GM06990 (cell line): ENCODE measurements at regions not wholly inside any gene's neighbourhood (a gene's known extent, or its start where the extent isn't known, plus 50 kb on each side); places are given as distances from the start of the nearest gene placed in this dataset.

Source experiments
- DNase-seq: peaks from one replicate; pipeline ENCODE4 v3.0.0-alpha.2; 2011; ENCODE audit not compliant: insufficient read length; ENCODE audit errors: extremely low read depth
- H3K27me3 ChIP-seq: replicated peaks from 2 replicates; pipeline ENCODE4 v1.6.0; 2011; ENCODE audit warnings: low read length; ENCODE audit not compliant: control insufficient read depth, insufficient read depth
- H3K36me3 ChIP-seq: 2 replicates; pipeline ENCODE4 v1.5.1; 2011; ENCODE audit warnings: low read length; ENCODE audit not compliant: control insufficient read depth, insufficient read depth
- H3K4me3 ChIP-seq: replicated peaks from 2 replicates; pipeline ENCODE4 v1.5.1; 2011; ENCODE audit warnings: low read depth, mild to moderate bottlenecking, control low read depth, low read length
- CTCF ChIP-seq: IDR thresholded peaks from 2 replicates; pipeline ENCODE4 v1.5.1; 2011; ENCODE audit warnings: low read length, control low read depth, mild to moderate bottlenecking, inconsistent platforms; ENCODE audit not compliant: insufficient read depth, poor library complexity, severe bottlenecking

- TF ChIP-seq CTCF, result no peak
- no peak overlapping the region for H3K4me3 ChIP-seq
- H3K36me3 ChIP-seq, result no peaks in the 10 kb centered on the region
- H3K27me3 ChIP-seq, result no peaks in the 10 kb centered on the region; the same call in 1 of the 2 replicates
- no peak for DNase-seq
Observed at GRCh38 chr7:26587536-26587935, 276.9 kb downstream of the SKAP2 start.

GRCh38 chr7:26588511-26588910, 275.9 kb downstream of the SKAP2 start:
- no peak for TF ChIP-seq CTCF
- peaks cover 2% of the 10 kb centered on the region for H3K27me3 ChIP-seq
- H3K4me3 ChIP-seq, result no peak overlapping the region
- H3K36me3 ChIP-seq, result no peaks in the 10 kb centered on the region
- no peak for DNase-seq

GRCh38 chr7:26590709-26591108, 273.7 kb downstream of the SKAP2 start:
- no peak for TF ChIP-seq CTCF
- Histone ChIP-seq H3K36me3 (no peaks in the 10 kb centered on the region), H3K27me3 (peaks cover 4% of the 10 kb centered on the region), H3K4me3 (no peak overlapping the region)
- no peak for DNase-seq

- no peak overlapping the region for H3K4me3 ChIP-seq
- H3K27me3 ChIP-seq, result peaks cover 4% of the 10 kb centered on the region
- no peak for TF ChIP-seq CTCF
- no peak for DNase-seq
- no peaks in the 10 kb centered on the region for H3K36me3 ChIP-seq
Observed at GRCh38 chr7:26592011-26592410, 272.4 kb downstream of the SKAP2 start.

- no peak overlapping the region for H3K4me3 ChIP-seq
- no peak for DNase-seq
- no peaks in the 10 kb centered on the region for H3K36me3 ChIP-seq
- peaks cover 4% of the 10 kb centered on the region for H3K27me3 ChIP-seq
- no peak for TF ChIP-seq CTCF
Observed at GRCh38 chr7:26593393-26593792, 271.0 kb downstream of the SKAP2 start.

GRCh38 chr7:26593896-26594295, 270.5 kb downstream of the SKAP2 start:
- Histone ChIP-seq H3K36me3 (no peaks in the 10 kb centered on the region), H3K4me3 (no peak overlapping the region), H3K27me3 (peaks cover 4% of the 10 kb centered on the region)
- DNase-seq, result no peak
- TF ChIP-seq CTCF, result no peak
